ENCODE measurements at regions not wholly inside any gene's neighbourhood (a gene's known extent, or its start where the extent isn't known, plus 50 kb on each side); places are given as distances from the start of the nearest gene placed in this dataset.
"Not testable (repeated sequence)": the region's sequence is repeated elsewhere in the genome, so short reads cannot be mapped to it uniquely, and the experiment has no call there.

GRCh38 chr3:11739706-11740105 is 96.0 kb upstream of the VGLL4 start:
- DNase-seq (ENCODE audit: low read depth in 3 of 3): no peak

GRCh38 chr3:11739123-11739522 is 95.4 kb upstream of the VGLL4 start:
- no peak for DNase-seq (ENCODE audit: low read depth in 3 of 3)

- DNase-seq (ENCODE audit: low read depth in 3 of 3): no peak
These were observed 94.0 kb upstream of the VGLL4 start for GRCh38 chr3:11737742-11738141.

GRCh38 chr3:11736136-11736833 is 92.6 kb upstream of the VGLL4 start:
- DNase-seq (ENCODE audit: low read depth in 3 of 3): no peak

GRCh38 chr3:11735638-11736037 is 91.9 kb upstream of the VGLL4 start:
- no peak for DNase-seq (ENCODE audit: low read depth in 3 of 3)

GRCh38 chr3:11735111-11735510 is 91.4 kb upstream of the VGLL4 start:
- DNase-seq (ENCODE audit: low read depth in 3 of 3): not testable (repeated sequence)

- no peak for DNase-seq (ENCODE audit: low read depth in 3 of 3)
These were observed 90.2 kb upstream of the VGLL4 start for GRCh38 chr3:11733914-11734313.

- no peak for DNase-seq (ENCODE audit: low read depth in 3 of 3)
These were observed 83.5 kb upstream of the VGLL4 start for GRCh38 chr3:11727207-11727606.

GRCh38 chr3:11726146-11726545 is 82.4 kb upstream of the VGLL4 start:
- DNase-seq (ENCODE audit: low read depth in 3 of 3): no peak

- not testable (repeated sequence) for DNase-seq (ENCODE audit: low read depth in 3 of 3)
These were observed 81.6 kb upstream of the VGLL4 start for GRCh38 chr3:11725340-11725641.

GRCh38 chr3:11724615-11725339 is 81.1 kb upstream of the VGLL4 start:
- DNase-seq (ENCODE audit: low read depth in 3 of 3): no peak

GRCh38 chr3:11721479-11721878 is 77.8 kb upstream of the VGLL4 start:
- no peak for DNase-seq (ENCODE audit: low read depth in 3 of 3)

- DNase-seq (ENCODE audit: low read depth in 3 of 3): no peak
These were observed 77.2 kb upstream of the VGLL4 start for GRCh38 chr3:11720917-11721411.

- peak; percentile 13 to 31 (median 26) for DNase-seq (ENCODE audit: low read depth in 3 of 3)
These were observed 76.7 kb upstream of the VGLL4 start for GRCh38 chr3:11720304-11720898.

- DNase-seq (ENCODE audit: low read depth in 3 of 3): peak; percentile 53 to 74 (median 66)
These were observed 75.9 kb upstream of the VGLL4 start for GRCh38 chr3:11719406-11720303.

GRCh38 chr3:11718637-11719405 is 75.1 kb upstream of the VGLL4 start:
- DNase-seq (ENCODE audit: low read depth in 3 of 3): peak; percentile 17 to 47 (median 35)

GRCh38 chr3:11717768-11718636 is 74.3 kb upstream of the VGLL4 start:
- no peak for DNase-seq (ENCODE audit: low read depth in 3 of 3)

GRCh38 chr3:11717301-11717700 is 73.6 kb upstream of the VGLL4 start:
- no peak for DNase-seq (ENCODE audit: low read depth in 3 of 3)

- no peak for DNase-seq (ENCODE audit: low read depth in 3 of 3)
These were observed 73.0 kb upstream of the VGLL4 start for GRCh38 chr3:11716573-11717290.

- no peak for DNase-seq (ENCODE audit: low read depth in 3 of 3)
These were observed 69.5 kb upstream of the VGLL4 start for GRCh38 chr3:11713171-11713570.
